SK-N-SH treated with all-trans-retinoic acid at 6 μM for 48 hours (cell line): ENCODE measurements at regions not wholly inside any gene's neighbourhood (a gene's known extent, or its start where the extent isn't known, plus 50 kb on each side); places are given as distances from the start of the nearest gene placed in this dataset.

Source experiments
- RARB ChIP-seq: fragments of 250-450 bp; sonication (Bioruptor Pico); IDR thresholded peaks from 2 replicates; pipeline ENCODE4 v1.8.0; 2021; ENCODE audit warnings: mild to moderate bottlenecking, moderate library complexity
- TF ChIP-seq, protein P1 (sequence below): fragments of 250-450 bp; sonication (Bioruptor Pico); IDR thresholded peaks from 2 replicates; pipeline ENCODE4 v1.8.0; 2020; ENCODE audit warnings: mild to moderate bottlenecking, moderate library complexity, borderline replicate concordance

DNA sequence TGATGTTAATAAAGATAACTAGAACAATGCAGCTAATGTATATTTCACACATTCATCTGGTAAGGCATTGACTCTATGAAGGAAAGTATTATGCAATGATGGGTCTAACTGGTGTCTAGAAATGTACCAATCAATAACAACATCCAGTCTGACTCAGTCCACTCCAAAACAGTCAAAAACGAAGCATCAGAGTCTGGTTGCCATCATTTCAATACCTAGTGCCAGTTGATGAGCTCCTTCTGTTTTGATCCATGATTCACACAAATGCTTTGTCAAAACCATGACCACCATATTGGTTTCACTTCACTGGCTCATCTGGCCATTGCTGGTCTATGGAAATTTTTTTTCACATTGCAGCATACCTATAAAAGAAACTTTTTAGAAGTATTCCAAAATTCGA is 747.2 kb upstream of the TMEM132C start:
- no peak for TF ChIP-seq RARB
- TF ChIP-seq, protein P1, sequence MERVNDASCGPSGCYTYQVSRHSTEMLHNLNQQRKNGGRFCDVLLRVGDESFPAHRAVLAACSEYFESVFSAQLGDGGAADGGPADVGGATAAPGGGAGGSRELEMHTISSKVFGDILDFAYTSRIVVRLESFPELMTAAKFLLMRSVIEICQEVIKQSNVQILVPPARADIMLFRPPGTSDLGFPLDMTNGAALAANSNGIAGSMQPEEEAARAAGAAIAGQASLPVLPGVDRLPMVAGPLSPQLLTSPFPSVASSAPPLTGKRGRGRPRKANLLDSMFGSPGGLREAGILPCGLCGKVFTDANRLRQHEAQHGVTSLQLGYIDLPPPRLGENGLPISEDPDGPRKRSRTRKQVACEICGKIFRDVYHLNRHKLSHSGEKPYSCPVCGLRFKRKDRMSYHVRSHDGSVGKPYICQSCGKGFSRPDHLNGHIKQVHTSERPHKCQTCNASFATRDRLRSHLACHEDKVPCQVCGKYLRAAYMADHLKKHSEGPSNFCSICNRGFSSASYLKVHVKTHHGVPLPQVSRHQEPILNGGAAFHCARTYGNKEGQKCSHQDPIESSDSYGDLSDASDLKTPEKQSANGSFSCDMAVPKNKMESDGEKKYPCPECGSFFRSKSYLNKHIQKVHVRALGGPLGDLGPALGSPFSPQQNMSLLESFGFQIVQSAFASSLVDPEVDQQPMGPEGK: no peak
